Embryonic facial prominence (tissue), 1 donor: ENCODE measurements at regions not wholly inside any gene's neighbourhood (a gene's known extent, or its start where the extent isn't known, plus 50 kb on each side); places are given as distances from the start of the nearest gene placed in this dataset.
"Not testable (repeated sequence)": the region's sequence is repeated elsewhere in the genome, so short reads cannot be mapped to it uniquely, and the experiment has no call there.

Experiments
- DNase-seq: peaks from one replicate; pipeline ENCODE4 v3.0.0-alpha.2; 2016; ENCODE audit errors: extremely low spot score

GRCh38 chr18:51248685-51249084 is 51.2 kb upstream of the MEX3C start:
- no peak for DNase-seq

- no peak for DNase-seq
Observed at GRCh38 chr18:51250006-51250405, 52.5 kb upstream of the MEX3C start.

GRCh38 chr18:51250458-51251024 is 53.1 kb upstream of the MEX3C start:
- no peak for DNase-seq

GRCh38 chr18:51251625-51252024 is 54.1 kb upstream of the MEX3C start:
- DNase-seq, result no peak

- DNase-seq, result no peak
Observed at GRCh38 chr18:51253476-51253875, 56.0 kb upstream of the MEX3C start.

- no peak for DNase-seq
Observed at GRCh38 chr18:51255693-51256092, 58.2 kb upstream of the MEX3C start.

GRCh38 chr18:51257150-51257549 is 59.7 kb upstream of the MEX3C start:
- no peak for DNase-seq

GRCh38 chr18:51260118-51260517 is 62.6 kb upstream of the MEX3C start:
- no peak for DNase-seq

GRCh38 chr18:51266077-51266476 is 68.6 kb upstream of the MEX3C start:
- DNase-seq, result not testable (repeated sequence)

GRCh38 chr18:51266773-51267172 is 69.3 kb upstream of the MEX3C start:
- DNase-seq, result no peak

GRCh38 chr18:51273437-51273836 is 76.0 kb upstream of the MEX3C start:
- DNase-seq, result no peak

- DNase-seq, result no peak
Observed at GRCh38 chr18:51275712-51276476, 78.4 kb upstream of the MEX3C start.

GRCh38 chr18:51278045-51278649 is 80.7 kb upstream of the MEX3C start:
- DNase-seq, result no peak

GRCh38 chr18:51279367-51279984 is 82.0 kb upstream of the MEX3C start:
- DNase-seq, result no peak

GRCh38 chr18:51287818-51288508 is 90.5 kb upstream of the MEX3C start:
- DNase-seq, result no peak

- DNase-seq, result no peak
Observed at GRCh38 chr18:51288582-51288981, 91.1 kb upstream of the MEX3C start.

- DNase-seq, result no peak
Observed at GRCh38 chr18:51290860-51291259, 93.4 kb upstream of the MEX3C start.

- DNase-seq, result no peak
Observed at GRCh38 chr18:51300912-51301311, 103.4 kb upstream of the MEX3C start.

GRCh38 chr18:51301376-51301775 is 103.9 kb upstream of the MEX3C start:
- DNase-seq, result no peak

GRCh38 chr18:51316677-51317076 is 119.2 kb upstream of the MEX3C start:
- DNase-seq, result no peak

GRCh38 chr18:51321696-51322095 is 124.2 kb upstream of the MEX3C start:
- no peak for DNase-seq

GRCh38 chr18:51323961-51324360 is 126.5 kb upstream of the MEX3C start:
- DNase-seq, result no peak
